Motor neuron (in vitro differentiated cells): ENCODE measurements at regions not wholly inside any gene's neighbourhood (a gene's known extent, or its start where the extent isn't known, plus 50 kb on each side); places are given as distances from the start of the nearest gene placed in this dataset.
"Not testable (repeated sequence)": the region's sequence is repeated elsewhere in the genome, so short reads cannot be mapped to it uniquely, and the experiment has no call there.

Experiments
- ATAC-seq, 8 experiments: fragments of 200-7000 bp; cut with Tn5 transposase; replicated peaks in 6 of 8; 2 replicates each; pipeline ENCODE4 v1.8.0; 2021; ENCODE audit warnings: mild to moderate bottlenecking in 8 of 8, moderate library complexity in 8 of 8
- H3K27ac ChIP-seq, 2 donors: fragments of 250-450 bp; sonication (Bioruptor Pico); 2 replicates each; pipeline ENCODE4 v1.9.0; 2021; ENCODE audit warnings: antibody characterized with exemption in 2 of 2, mild to moderate bottlenecking in 2 of 2, moderate library complexity in 1 of 2
- H3K4me1 ChIP-seq, 2 donors: fragments of 250-450 bp; sonication (Bioruptor Pico); replicated peaks in 1 of 2; 2 replicates each; pipeline ENCODE4 v1.6.1; 2021; ENCODE audit warnings: antibody characterized with exemption in 2 of 2, mild to moderate bottlenecking in 2 of 2, moderate library complexity in 1 of 2
- H3K4me3 ChIP-seq, 5 donors: fragments of 250-450 bp; sonication (Bioruptor Pico); 2 replicates each; pipeline ENCODE4 v1.9.0; 2021; ENCODE audit warnings: antibody characterized with exemption in 5 of 5, mild to moderate bottlenecking in 5 of 5, moderate library complexity in 4 of 5
- WGBS, 10 experiments: fragments of 450-650 bp; shearing (Covaris generic); methylation state at CpG; one replicate each; pipeline ENCODE4 v1.0.0; 2022; 5-methylcytosine and 5-hydroxymethylcytosine counted together
- in situ Hi-C, 9 experiments: fragments of 400-800 bp; cut with MboI; loops; one replicate each; pipeline ENCODE4 v1.15.0; 2021; ENCODE audit warnings: low sequenced_read_pairs in 9 of 9, low pct_unique_long_range_greater_than_20kb in 2 of 9; ENCODE audit not compliant: unreplicated experiment in 9 of 9

- H3K27ac ChIP-seq = no peak overlapping the region
- H3K4me1 ChIP-seq = no peaks in the 10 kb centered on the region
- ATAC-seq = peak in 1 of 8 experiments; percentile 67
- WGBS, 10 experiments = 74 to 100% (median 90%) methylated on average over 1 to 4 of the region's 5 CpGs; no CpG with 5 or more reads in 6 of the 10 experiments
- in situ Hi-C loops = no loop called here
- no peak overlapping the region for H3K4me3 ChIP-seq
Observed at GRCh38 chr2:42999391-42999841, 207.0 kb upstream of the HAAO start.

DNA sequence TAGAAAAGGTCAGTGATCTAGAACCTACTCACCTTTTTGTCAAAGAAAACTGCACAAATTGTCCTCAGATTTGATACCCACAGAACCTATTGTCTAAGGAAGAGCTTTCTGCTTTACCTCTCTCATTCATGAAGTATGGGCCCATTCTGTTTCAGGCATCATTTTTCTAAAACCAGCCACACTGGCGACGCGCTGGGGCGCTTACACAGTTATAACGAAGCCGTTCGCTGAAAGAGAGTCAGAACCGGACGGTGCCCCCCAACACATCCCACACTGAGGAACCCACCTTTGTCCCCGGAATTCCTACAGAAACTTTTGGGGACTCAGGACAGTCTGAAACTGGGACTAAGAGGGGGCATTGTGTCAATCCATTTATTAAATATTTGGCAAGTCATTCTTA, 206.3 kb upstream of the HAAO start:
- Histone ChIP-seq H3K4me1 (no peaks in the 10 kb centered on the region), H3K27ac (no peak overlapping the region), H3K4me3 (no peak overlapping the region)
- WGBS, 10 experiments = 94 to 100% (median 99%) methylated on average over 1 to 10 of the region's 10 CpGs; no CpG with 5 or more reads in 2 of the 10 experiments
- in situ Hi-C loops = no loop called here
- no peak for ATAC-seq

GRCh38 chr2:42996528-42996927, 204.1 kb upstream of the HAAO start:
- ATAC-seq = no peak
- WGBS, 10 experiments = 57 to 100% (median 92%) methylated on average over 1 to 4 of the region's 4 CpGs; no CpG with 5 or more reads in 5 of the 10 experiments
- Histone ChIP-seq H3K4me3 (no peak overlapping the region), H3K27ac (no peak overlapping the region), H3K4me1 (no peaks in the 10 kb centered on the region)
- in situ Hi-C loops = no loop called here

DNA sequence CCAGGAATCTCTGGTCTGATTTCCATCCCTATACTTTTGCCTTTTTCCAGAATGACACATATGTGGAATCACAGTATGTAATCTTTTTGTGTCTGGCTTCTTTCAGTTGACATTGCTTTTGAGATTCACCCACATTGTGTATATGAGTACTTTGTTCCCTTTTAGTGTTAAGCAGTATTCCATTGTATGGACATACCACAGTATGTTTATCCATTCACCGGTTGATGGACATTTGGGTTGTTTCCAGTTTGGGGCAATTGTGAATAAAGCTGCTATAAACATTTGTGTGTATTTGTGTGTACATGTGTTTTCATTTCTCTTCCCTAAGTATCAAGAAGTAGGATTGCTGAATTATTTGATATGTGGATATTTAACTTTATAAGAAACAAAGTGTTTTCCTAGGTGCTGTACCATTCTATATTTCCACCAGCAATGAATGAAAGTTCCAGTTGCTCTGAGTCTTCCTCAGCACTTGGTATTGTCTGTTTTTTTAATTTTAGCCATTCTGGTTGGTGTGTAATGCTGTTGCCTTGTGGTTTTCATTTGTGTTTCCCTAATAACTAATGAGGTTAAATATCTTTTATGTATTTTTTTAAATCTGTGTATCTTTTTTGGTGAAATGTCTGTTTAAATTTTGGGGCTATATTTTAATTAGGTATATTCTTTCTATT, 203.5 kb upstream of the HAAO start:
- Histone ChIP-seq H3K4me1 (no peaks in the 10 kb centered on the region), H3K4me3 (no peak overlapping the region), H3K27ac (no peak overlapping the region)
- WGBS, 10 experiments = 100% methylated on average over 1 of the region's 1 CpG; no CpG with 5 or more reads in 3 of the 10 experiments
- ATAC-seq = no peak
- in situ Hi-C loops = no loop called here

DNA sequence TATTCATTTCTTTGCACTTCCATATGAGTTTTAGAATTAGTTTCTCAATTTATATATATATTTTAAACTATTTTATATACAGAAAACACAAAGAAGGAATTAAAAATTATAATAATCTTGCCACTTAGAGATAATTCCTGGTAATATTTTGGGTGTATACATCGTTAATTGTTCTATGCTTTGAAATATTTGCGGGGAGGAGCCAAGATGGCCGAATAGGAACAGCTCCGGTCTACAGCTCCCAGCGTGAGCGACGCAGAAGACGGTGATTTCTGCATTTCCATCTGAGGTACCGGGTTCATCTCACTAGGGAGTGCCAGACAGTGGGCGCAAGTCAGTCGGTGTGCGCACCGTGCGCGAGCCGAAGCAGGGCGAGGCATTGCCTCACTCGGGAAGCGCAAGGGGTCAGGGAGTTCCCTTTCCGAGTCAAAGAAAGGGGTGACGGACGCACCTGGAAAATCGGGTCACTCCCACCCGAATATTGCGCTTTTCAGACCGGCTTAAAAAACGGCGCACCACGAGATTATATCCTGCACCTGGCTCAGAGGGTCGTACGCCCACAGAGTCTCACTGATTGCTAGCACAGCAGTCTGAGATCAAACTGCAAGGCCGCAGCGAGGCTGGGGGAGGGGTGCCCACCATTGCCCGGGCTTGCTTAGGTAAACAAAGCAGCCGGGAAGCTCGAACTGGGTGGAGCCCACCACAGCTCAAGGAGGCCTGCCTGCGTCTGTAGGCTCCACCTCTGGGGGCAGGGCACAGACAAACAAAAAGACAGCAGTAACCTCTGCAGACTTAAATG, 197.1 kb upstream of the HAAO start:
- WGBS, 10 experiments = 0 to 100% (median 82%) methylated on average over 1 to 4 of the region's 37 CpGs; no CpG with 5 or more reads in 4 of the 10 experiments
- Histone ChIP-seq H3K4me3 (peak overlapping the region in 1 of 5 donors; percentile 21), H3K4me1 (peaks cover 0 to 10% of the 10 kb centered on the region in 2 donors)
- H3K27ac ChIP-seq, ATAC-seq, in situ Hi-C loops: not testable (repeated sequence)

GRCh38 chr2:42988055-42988454, 195.7 kb upstream of the HAAO start:
- ATAC-seq = not testable (repeated sequence)

DNA sequence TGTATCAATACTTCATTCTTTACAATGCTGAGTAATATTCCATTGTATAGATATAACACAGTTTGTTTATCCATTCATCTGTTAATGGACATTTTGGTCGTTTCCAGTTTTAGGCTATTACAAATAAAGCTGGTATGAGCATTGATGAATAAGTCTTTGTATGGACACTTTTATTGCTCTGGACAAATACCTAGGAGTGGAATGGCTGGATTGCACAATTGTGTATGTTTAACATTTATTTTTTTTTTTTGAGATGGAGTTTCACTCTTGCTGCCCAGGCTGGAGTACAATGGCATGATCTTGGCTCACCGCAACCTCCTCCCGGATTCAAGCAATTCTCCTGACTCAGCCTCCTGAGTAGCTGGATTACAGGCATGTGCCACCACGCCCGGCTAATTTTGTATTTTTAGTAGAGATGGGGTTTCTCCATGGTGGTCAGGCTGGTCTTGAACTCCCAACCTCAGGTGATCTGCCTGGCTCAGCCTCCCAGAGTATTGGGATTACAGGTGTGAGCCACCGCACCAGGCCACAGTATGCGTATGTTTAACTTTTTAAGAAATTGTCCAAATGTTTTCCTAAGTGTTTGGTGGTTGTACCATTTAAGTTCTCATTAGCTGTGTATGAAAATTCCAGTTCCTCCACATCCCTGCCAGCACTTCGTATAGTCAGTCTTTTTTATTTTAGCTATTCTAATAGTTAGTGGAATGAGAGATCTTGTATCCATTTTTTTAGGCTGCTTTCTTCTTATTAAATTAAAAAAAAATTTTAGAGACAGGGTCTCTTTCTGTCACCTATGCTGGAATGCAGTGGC, 194.9 kb upstream of the HAAO start:
- ATAC-seq = peak in 2 of 8 experiments; percentile 28 to 50
- no peak overlapping the region for H3K4me3 ChIP-seq
- no peak overlapping the region for H3K27ac ChIP-seq
- 0 to 90% (median 72%) methylated on average over 1 to 8 of the region's 8 CpGs; no CpG with 5 or more reads in 2 of the 10 experiments for WGBS, 10 experiments
- in situ Hi-C loops = no loop called here
- H3K4me1 ChIP-seq = peaks cover 0 to 10% of the 10 kb centered on the region in 2 donors

More at GRCh38 chr2:42988055-42988454, 195.7 kb upstream of the HAAO start:
- H3K4me1 ChIP-seq = peaks cover 0 to 10% of the 10 kb centered on the region in 2 donors
- WGBS, 10 experiments = 88 to 100% (median 100%) methylated on average over 1 to 3 of the region's 4 CpGs; no CpG with 5 or more reads in 3 of the 10 experiments
- H3K4me3 ChIP-seq, in situ Hi-C loops, H3K27ac ChIP-seq: not testable (repeated sequence)

DNA sequence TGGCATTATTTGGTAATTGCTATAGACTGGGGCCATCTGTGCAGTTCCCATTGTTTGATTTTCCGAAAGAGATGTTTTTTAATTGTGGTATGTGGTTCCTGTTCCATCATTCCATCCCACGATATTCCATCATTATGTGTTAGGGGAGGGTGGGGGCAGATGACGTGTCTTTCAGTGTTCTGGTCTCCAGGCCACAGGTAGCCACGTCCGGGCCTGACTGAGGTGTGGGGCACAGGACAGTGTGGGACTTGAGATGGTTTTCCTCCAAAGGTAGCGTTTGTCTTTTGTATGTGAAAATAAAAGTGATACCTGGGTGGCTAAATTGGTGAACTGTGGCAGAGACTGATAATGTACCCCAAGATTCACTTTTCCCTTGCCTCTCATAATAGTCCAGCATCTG, 192.2 kb upstream of the HAAO start:
- Histone ChIP-seq H3K4me3 (no peak overlapping the region), H3K27ac (no peak overlapping the region), H3K4me1 (peaks cover 3 to 8% of the 10 kb centered on the region in 2 donors)
- in situ Hi-C loops = no loop called here
- 50 to 98% (median 83%) methylated on average over 1 to 6 of the region's 6 CpGs; no CpG with 5 or more reads in 4 of the 10 experiments for WGBS, 10 experiments
- no peak for ATAC-seq

DNA sequence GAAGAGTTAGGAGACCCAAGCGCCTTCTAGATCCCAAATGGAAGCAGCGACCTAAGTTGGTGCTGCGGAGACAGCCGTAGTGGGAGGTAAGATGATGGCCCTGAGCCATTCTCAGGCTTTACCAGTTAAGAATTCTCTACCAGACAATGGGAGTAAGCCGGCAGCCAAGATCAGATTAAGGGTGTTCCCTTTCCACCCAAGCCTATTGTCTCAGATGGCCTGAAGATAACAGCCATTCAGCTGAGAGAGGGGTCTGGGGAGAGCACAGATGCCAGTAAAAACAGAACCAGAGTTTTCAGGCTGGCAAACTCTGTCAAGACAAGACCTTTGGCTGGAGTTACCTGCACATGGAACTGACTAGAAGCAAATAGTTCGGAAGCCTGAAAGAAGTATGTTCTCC, 191.7 kb upstream of the HAAO start:
- no peak for ATAC-seq
- H3K27ac ChIP-seq = no peak overlapping the region
- no peak overlapping the region for H3K4me3 ChIP-seq
- WGBS, 10 experiments = 60 to 100% (median 89%) methylated on average over 1 to 6 of the region's 6 CpGs; no CpG with 5 or more reads in 2 of the 10 experiments
- H3K4me1 ChIP-seq = peaks cover 6 to 10% of the 10 kb centered on the region in 2 donors
- in situ Hi-C loops = no loop called here

DNA sequence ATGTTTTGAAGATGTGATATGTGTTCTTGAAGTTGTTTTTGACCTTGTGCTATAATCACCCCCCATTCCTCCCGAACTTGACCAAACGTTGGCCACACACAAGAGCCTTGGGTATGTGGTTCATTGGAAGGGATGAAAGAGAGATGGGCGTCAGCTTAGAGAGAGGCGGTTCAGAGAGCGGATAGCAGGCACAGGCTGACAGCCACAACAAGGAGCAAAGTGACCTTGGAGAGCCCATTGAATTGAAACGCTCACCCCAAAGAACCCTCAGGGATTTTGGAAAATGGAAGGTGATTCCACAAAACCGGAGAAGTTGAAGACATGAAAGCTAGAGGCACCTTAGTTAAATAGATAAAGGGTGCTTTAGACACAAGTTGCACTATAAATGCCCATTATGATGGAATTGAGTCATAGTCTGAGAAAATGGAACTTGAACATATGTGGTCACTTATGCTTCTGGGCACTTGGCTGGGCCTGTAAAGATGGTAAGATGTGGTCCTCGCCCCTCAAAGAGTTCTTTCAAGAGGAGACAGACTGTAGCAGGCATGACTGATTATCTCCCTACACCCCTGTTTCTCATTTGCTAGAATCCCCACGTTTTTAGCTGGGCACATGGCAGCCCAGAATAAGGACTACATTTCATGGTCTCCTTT, 188.5 kb upstream of the HAAO start:
- H3K4me3 ChIP-seq = no peak overlapping the region
- no peak overlapping the region for H3K27ac ChIP-seq
- ATAC-seq = no peak
- in situ Hi-C loops = no loop called here
- H3K4me1 ChIP-seq = peaks cover 6 to 12% of the 10 kb centered on the region in 2 donors
- 40 to 100% (median 84%) methylated on average over 1 to 8 of the region's 9 CpGs for WGBS, 10 experiments

DNA sequence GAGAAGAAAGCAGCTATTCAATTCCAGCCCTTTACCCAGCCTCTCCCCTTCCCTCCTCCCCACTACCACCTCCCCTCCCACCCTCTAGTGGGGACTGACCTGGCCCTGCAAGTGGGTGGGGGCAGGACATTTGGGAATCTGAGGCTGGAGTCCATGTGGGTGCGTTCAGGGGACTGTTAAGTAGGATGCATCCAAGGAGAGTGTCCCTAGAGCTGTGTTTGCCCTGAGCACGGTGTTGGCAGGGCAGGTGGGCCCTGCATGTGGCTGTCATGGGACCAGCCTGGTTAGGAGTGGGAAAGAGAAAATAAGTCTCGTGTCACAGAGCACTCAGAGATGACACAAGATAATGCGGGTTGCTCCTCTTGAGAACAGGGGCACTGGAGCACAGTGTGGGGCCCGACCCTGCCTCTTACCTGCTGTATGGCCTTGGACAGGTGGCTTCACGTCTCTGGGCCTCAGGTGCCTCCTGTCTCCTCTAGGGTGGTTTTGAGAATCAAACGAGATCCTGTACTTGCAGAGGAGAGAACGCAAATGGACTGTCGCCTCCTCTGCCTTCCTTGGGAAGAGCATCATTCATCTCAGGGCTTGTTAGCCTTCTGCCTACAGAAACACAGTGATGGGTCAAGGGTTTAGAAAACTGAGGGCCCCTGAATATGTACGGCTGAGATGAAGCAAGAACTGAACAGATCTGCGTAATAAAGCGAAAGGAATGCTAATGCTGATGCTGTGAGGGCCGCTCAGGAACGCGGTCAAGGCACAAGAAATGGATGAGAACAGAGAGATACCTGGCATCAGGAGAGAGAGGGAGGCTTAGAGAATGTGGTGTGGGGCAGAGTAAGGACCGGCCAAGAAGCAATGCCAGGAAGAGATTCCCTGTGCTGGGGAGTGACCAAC, 187.7 kb upstream of the HAAO start:
- no peak overlapping the region for H3K27ac ChIP-seq
- no peak overlapping the region for H3K4me3 ChIP-seq
- peak in 2 of 8 experiments; percentile 19 to 20 for ATAC-seq
- in situ Hi-C loops = loop anchor here in 2 of 9 experiments (10.0 kb wide), 2 partner anchors 145 to 245 kb away; partner anchors contain the start of gene ZFP36L2 (in 1 of the 2)
- peaks cover 6 to 16% of the 10 kb centered on the region in 2 donors for H3K4me1 ChIP-seq
- WGBS, 10 experiments = 85 to 100% (median 97%) methylated on average over 1 to 10 of the region's 16 CpGs; no CpG with 5 or more reads in 2 of the 10 experiments
